ENCODE measurements at regions not wholly inside any gene's neighbourhood (a gene's known extent, or its start where the extent isn't known, plus 50 kb on each side); places are given as distances from the start of the nearest gene placed in this dataset.
"Not testable (repeated sequence)": the region's sequence is repeated elsewhere in the genome, so short reads cannot be mapped to it uniquely, and the experiment has no call there.

DNA sequence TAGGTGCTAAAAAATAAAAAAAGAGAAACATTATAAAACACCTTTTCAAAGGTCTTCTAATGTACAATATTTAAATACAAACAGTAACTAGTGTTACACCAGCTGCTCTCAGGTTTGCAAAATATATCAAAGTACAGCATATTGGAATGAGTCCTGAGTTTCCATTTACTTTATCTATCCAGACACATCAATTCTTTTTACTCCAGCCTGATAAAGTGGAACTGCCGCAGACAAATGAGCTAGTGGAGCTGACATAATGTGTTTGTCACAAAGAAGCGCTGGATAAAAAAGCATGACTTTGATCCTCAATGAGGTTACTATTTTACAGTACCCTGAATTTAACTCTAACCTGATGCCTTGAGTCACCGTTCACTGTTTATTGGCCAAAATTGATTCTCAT, 1243.1 kb downstream of the GATA3 start:
- in situ Hi-C loops (cut with MboI; ENCODE audit: low sequenced_read_pairs), result loop anchor here (25.0 kb wide), 2 partner anchors 1410 to 1760 kb away; no protein-coding TSS in a partner anchor

DNA sequence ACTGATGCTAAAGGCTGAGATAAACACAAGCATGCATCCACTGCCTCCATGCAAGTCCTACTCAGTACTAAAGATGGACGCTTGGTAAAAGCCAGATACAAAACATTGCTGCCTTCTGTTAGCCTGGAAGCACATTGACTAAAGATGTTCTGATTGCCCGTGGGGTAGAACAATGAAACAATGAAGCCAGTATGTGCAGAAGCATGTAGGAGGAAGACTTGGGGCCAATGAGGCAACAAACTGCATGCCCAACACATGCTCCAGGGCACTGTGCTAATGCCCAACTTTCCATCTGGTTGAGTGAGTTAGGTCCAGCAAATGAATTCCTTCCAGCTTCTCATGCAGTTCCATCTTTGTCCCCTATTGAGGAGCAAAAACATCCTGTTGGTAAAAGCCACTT, 1245.5 kb downstream of the GATA3 start:
- in situ Hi-C loops (cut with MboI; ENCODE audit: low sequenced_read_pairs), result loop anchor here (25.0 kb wide), 3 partner anchors 1413 to 1763 kb away; no protein-coding TSS in a partner anchor

DNA sequence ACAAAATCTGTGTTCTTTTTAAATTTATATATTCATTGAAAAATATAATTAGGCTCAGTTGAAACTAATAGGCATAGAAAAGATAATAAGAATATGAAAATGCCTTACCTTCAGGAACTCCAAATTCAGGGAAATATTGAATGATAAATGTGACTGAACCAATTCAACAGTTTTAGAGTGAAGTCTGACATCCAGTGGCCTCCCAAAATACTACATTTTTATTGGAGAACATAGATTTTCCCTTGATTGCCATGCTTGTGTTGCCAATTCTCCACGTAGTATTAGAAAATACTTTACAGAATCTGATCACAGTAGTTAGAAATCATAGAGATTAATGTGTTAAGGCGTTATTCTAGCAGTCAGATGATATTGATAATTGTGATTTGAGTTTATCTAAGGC, 1246.7 kb downstream of the GATA3 start:
- in situ Hi-C loops (cut with MboI; ENCODE audit: low sequenced_read_pairs), result loop anchor here (25.0 kb wide), 1 partner anchor 1564 kb away; no protein-coding TSS in a partner anchor

DNA sequence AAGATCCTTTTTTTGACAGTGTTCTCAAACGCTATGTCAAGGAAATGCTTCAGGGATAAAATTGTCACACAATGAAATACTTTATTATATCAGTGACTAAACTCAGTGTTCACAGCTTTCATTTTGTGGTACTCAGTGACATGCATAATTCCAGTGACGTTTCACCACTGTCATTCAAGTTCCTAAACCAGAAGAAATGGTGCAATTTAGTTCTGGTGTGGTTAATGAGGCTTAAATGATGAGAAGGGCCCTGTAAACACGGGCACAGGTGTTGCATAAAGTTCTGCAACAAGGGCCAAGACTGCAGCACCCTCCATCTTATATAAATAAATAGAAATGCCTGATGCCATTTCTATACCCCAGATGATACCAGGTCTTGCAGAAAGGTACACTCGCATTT, 1247.1 kb downstream of the GATA3 start:
- in situ Hi-C loops (cut with MboI; ENCODE audit: low sequenced_read_pairs), result loop anchor here (25.0 kb wide), 1 partner anchor 1564 kb away; no protein-coding TSS in a partner anchor

DNA sequence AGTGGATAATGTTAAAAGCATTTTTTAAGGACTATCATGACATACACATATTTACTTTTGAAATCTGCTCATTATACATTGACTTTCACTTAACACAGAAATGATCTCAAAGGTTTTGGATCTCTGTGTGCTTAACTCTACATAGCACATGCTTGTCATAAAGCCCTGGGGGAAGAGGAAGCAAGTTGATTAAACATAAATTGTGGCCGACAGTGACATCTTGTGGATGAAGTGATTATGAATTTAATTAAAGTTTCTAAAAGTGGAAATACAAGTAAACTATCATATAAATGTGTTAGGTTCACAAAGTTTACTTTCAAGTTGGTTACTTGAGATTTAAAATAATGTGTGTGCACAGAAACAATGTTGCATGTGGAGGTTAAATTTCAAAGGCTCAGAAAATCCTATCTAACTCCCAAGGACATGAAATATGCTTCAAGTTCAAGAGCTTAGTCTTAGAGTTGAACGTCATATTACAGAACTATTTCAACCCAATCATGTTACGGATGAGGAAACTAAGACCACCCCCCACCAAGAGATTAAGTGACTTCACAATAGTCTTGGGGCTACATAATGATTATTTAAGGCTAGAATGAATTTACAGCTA, 1247.8 kb downstream of the GATA3 start:
- in situ Hi-C loops (cut with MboI; ENCODE audit: low sequenced_read_pairs), result loop anchor here (25.0 kb wide), 1 partner anchor 1565 kb away; no protein-coding TSS in a partner anchor

DNA sequence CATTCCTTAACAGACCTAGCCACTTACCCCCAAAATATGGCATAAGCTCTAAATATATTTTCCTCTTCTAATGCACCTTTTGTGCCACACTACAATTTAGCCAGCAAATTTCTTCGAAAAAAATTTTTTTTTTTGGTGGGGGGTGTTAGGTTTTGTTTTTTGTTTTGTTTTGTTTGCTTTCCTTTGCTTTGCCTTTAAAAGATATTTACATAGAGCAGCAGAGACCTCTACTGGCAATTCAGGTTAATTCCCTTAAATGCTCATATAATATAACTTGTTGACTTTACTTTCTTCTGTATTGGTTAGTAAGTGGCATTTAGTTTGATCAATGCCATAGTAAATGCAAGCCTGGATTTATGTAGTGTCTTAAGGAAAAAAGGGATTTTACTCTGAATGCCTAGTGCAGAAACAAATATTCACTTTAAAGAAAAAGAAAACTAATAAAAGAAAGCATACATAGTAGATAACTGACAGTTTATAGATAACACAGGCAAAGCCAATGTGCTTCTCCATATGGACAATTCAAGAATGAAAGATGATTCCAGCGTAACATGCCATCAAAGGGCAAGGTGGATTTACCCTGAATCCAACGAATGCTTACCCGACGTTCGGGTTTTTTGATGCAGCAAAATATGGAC, 1250.6 kb downstream of the GATA3 start:
- in situ Hi-C loops (cut with MboI; ENCODE audit: low sequenced_read_pairs), result loop anchor here (25.0 kb wide), 1 partner anchor 1568 kb away; no protein-coding TSS in a partner anchor

DNA sequence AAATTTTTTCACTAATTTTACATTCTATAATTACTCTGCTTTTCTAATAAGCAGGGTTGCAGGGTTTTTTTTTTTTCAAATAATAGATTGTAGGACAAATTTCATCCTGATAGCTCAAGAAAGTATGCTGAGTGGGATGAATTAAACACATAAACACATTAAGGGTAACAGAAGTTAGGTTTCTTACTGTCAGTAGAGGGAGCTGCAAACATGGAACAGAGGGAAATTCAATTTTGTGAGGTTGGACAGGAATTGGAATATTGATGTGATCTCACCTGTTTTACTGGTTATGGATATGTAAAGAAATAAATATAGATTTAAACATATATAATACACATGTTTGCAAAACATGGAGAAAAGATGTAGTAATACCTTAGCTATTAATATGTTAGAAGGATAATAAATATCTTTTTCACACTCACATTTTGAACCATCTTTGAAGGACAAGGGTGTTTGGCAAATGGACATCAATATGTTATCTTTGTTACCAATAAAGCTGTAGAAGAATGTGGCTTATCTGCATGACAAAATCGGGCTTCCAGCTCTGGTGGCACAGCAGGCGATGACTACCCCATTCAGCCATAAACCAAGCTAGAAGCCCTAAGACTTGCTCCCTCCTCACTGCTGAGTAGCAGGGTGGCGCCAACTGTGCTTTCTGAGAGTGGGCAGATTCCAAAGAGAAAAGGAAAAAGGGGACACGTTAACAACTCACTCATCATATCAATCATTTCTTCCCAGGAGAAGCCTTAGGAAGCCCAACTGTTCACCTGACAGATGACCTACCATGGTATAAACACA, 1257.4 kb downstream of the GATA3 start:
- in situ Hi-C loops (cut with MboI; ENCODE audit: low sequenced_read_pairs), result loop anchor here (25.0 kb wide), 1 partner anchor 1575 kb away; no protein-coding TSS in a partner anchor

DNA sequence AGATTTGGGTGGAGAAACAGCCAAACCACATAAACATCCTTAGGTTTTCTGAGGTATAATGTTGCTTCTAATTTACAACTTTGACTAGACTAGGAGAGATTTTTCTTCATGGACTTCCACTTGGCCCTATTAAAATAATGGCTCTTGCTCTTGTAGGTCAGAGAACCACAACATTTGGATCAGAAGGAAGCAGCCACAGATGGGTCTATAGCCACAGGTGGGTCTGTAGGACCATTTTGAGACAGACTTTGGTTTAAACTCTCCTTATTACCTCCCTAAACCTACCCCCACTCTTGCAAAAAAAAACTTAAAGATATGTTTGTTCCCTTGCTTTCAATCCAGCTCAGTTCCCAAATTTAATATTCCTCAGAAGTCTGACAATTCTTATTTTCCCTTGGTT, 1260.8 kb downstream of the GATA3 start:
- in situ Hi-C loops (cut with MboI; ENCODE audit: low sequenced_read_pairs), result loop anchor here (25.0 kb wide), 1 partner anchor 1578 kb away; no protein-coding TSS in a partner anchor

DNA sequence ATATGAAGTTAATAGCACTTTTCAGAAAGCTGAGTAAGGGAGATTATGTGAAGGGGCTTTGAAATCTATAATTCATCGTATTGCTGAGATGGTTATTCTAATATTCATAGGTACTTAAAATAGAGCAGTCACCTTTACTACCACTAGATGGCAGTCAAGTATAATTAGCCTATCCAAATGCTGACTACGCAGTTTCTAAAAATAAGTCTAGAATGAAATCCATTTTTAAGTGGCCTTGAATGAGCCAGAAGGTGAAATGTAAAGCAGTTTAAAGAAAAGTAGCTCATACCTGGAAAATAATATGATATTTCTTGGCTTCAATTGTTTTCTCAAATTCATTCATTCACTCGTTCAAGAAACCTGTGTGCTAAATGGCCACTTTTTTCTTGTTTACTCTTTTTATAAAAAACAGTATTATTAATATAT, 1277.1 kb downstream of the GATA3 start:
- in situ Hi-C loops (cut with MboI; ENCODE audit: low sequenced_read_pairs), result no loop called here

DNA sequence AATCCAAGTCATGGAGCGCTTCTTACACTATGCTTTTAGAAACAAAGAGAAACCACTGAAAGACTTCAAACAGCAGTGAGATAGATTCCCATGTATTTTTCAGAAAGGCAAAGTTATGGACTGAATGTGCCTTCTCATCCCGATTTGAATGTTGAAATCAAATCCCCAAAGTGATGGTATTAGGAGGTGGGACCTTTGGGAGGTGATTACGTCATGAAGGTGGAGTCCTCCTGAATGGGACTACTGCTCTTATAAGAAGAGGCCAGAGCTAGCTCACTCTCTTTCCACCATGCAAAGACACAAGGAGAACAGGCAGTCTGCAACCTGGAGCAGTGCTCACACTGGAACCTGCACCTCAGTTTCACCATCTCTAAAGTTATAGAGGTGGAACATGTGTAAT, 1279.8 kb downstream of the GATA3 start:
- in situ Hi-C loops (cut with MboI; ENCODE audit: low sequenced_read_pairs), result no loop called here

DNA sequence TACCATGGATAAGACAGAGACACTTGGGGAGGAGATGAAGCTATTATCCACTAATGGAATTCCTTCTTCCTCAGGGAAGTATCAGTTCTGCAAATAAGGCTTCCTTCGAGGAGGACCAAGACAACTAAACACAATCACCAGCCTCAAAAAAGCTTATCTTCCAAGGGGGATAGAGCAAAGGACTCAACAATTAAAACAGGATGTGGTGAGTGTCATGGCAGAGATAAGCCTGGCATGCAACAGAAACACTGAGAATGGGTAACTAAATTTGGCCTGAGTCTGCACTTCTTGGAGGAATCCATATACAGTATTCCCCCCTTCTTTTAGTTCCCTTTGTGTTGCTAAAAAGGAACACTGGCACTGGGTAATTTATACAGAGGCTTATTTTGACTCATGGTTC, 1285.2 kb downstream of the GATA3 start:
- in situ Hi-C loops (cut with MboI; ENCODE audit: low sequenced_read_pairs), result no loop called here

DNA sequence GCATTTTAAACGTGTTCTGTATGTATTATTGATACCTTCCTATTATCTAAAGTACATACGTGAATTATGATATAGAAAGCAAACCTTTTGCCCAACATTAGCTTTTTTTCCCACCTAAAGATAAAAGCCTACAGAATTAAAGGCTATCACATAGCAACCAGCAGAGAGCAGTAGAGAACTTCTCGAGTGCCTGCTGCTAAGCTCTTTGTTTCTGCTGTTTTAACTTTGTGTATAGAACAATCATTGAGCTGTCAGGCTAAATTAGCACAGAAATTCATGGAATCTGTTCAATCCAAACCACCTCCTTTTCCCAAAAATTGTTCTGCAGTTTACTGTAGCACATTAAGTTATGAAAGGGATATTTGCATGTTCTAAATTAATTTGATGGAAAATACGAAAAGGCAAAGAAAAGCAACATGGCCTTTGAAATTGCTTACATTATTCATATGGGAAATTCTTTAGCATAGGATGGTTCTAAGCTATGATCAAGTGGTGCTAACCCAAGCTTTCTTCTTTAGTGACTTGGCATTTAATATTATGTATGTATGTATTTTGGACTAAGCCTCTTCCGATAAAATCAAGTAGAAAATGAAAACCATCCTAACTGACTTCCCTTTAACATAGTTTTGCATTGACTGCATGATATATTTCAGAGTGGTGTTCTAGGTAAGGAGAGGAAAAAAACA, 1288.5 kb downstream of the GATA3 start:
- in situ Hi-C loops (cut with MboI; ENCODE audit: low sequenced_read_pairs), result no loop called here

DNA sequence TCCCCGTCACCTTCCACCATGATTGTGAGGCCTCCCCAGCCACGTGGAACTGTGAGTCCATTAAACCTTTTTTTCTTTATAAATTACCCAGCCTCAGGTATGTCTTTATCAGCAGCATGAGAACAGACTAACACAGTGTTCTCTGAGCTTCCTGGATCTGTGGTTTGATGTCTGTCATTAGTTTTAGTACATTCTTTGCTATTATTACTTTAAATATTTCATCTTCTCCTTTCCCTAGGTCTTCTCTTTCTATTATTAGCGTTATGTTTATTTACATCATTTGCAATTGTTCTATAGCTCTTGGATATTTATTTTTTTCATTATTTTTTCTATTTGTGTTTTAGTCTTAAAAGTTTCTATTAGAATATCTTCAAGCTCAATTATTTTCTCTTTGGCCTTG, 1293.4 kb downstream of the GATA3 start:
- in situ Hi-C loops (cut with MboI; ENCODE audit: low sequenced_read_pairs), result not testable (repeated sequence)

DNA sequence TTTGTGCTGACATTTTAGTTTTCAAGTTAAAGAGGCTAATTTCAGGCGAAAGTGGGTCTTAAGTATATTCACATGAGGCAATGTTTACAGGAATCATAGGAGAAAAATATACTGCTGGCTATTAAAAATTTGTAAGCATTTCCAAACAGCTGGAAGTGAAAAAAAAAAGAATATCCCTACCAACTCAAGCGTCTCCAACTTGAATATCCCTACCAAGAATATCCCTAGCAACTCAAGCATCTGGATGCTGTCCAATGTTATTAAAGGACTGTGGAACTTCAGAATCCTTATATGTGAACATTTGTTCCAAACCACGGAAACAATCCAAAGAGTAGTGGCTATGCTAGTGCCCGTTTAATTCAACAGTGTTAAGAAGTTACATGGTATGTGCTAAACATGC, 1303.0 kb downstream of the GATA3 start:
- in situ Hi-C loops (cut with MboI; ENCODE audit: low sequenced_read_pairs), result no loop called here

DNA sequence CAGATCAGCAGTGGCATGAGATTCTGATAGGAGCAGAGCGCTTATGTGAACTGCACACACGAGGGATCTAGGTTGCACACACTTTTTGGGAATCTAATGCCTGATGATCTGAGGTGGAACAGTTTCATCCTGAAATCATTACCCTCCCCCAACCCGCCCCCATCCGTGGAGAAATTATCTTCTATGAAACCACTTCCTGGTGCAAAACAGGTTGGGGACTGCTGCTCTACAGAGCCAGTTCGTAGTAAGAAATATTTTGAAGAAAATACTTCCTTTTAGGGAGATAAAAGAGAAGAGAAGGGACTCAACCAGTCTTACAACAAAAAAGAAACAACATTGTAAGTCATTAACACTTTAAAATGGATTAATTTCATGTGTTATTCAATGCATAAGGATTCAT, 1308.2 kb downstream of the GATA3 start:
- in situ Hi-C loops (cut with MboI; ENCODE audit: low sequenced_read_pairs), result no loop called here

DNA sequence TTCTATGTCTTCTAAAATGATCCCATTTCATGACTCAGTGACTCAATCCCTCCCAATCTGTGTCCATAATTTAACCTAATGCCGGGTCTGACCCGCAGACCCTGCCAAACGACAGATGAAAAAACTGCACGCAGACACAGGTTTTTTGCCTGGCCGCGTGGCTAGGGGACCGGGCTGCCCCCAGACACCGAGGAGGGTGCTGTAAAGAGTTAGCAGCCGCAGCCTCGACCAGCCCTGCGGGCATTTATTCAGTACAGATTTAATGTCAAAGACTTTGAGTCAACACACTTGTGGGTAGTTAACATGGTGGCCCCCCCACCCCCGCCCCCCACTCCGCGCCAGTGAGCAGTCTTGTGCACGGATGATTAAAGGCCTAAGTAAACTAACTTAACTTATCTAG, 1324.7 kb downstream of the GATA3 start:
- in situ Hi-C loops (cut with MboI; ENCODE audit: low sequenced_read_pairs), result no loop called here

DNA sequence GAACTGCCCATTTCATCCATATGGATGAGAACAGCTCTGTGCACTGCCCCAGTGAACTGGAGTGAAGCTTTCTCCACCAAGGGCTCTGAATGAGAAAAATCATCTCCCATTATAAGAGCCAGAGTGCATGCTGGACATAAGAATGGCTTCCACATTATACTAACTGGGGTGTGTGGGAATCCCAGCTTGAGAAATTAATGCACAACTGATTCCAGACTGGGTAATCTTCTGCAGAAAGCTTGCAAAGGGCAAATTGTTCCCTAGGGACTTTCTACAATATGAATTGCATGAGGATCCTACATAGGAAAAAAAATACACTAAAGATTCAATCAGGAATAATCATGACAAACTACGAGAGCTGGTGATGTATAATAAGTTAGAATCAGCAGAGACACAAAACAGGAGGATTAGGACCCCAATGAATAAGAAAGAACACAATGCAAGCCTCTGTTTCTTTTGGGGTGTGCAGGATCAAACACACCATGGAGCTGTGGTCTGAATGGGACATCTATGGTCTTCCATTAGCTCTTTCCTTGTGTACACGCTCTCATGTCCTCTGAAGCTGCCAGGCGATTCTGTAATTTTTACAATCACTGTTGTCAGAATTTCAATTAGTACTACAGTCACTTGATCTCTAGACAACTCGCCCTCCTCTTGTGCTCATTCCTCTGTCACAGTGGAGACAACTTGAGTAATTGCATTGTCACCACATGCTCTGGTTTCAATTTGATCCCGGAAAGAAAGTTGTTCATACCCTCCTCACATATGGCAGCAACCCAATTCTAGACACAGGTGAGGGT, 1327.4 kb downstream of the GATA3 start:
- in situ Hi-C loops (cut with MboI; ENCODE audit: low sequenced_read_pairs), result no loop called here

DNA sequence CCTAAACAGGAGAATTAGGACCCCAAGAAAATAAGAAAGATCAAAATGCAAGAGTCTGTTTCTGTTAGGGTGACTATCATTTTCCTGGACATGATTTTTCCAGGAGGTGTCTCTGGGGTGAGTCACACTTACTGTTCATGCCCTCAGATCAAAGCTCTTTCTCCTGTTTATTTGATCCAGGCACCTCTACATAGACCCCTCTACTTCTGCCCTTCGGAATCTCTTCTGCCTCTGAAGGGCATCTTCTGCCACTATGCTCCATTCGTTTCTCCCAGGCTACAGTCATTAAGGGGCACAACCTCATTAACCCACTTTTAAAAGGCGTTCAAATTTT, 1328.0 kb downstream of the GATA3 start:
- in situ Hi-C loops (cut with MboI; ENCODE audit: low sequenced_read_pairs), result no loop called here

DNA sequence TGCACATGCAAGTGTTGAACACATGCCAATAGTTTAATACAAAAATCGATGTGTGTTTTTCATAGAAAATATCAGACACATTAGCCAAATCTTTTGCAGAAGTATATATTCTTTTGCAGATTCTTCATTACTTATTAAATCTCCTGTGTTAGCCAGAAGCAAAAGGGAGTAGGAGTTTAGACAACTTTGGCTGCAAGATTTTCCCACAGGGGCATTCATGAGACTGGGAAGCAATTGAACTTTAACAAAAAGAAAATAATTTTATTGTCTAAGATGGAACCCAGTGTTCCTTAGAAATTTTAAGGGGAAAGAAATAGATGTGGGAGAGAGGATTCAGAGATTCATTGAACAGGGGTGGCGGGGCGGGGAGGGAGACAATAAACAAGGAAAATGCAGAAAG, 1336.0 kb downstream of the GATA3 start:
- in situ Hi-C loops (cut with MboI; ENCODE audit: low sequenced_read_pairs), result no loop called here

DNA sequence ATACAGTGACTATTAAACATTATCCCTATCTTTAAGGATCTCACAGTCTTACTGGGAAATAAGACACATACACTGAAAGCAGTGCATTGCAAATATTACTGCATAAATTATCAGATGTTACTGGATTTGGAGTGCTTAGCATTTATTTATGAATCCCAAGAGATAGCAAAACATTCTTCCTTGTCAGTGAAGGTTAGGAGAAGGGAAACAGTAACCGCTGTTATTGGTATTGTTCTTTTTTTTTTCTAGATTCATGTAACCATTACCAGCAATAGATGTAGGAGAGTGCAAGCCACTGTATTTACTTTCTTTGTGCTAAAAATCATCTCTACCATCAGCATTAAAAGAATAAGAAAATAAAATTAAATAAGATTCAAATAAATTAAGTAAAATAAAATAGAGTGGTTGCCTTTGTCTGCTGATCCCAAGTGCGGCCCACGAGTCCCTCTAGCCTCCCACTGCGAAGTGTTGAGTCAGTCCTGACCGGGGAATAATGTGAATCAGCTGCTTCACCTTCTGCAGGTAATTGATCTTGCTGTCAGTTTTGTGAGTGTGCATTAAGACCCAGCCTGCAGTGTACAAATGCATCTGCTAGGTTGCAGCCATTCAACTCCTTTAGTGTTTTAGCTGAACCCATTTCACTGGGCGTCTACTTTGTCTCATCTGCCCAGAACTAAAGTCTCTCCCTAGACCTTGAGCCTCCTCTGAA, 1344.9 kb downstream of the GATA3 start:
- in situ Hi-C loops (cut with MboI; ENCODE audit: low sequenced_read_pairs), result no loop called here

Measured in HL-60/S4 (cell line).